ENCODE measurements at regions not wholly inside any gene's neighbourhood (a gene's known extent, or its start where the extent isn't known, plus 50 kb on each side); places are given as distances from the start of the nearest gene placed in this dataset.

GRCh38 chr12:24630446-24630845, 318.5 kb downstream of the BCAT1 start:
- Histone ChIP-seq H4K20me1 (ENCODE audit: insufficient read depth) (no peaks in the 10 kb centered on the region), H2AFZ (ENCODE audit: low read depth, low read length, poor library complexity, severe bottlenecking) (no peak overlapping the region), H3K9me2 (ENCODE audit: insufficient read depth) (no peaks in the 10 kb centered on the region), H3K79me2 (ENCODE audit: insufficient read depth, low read length) (no peaks in the 10 kb centered on the region), H3K27me3 (ENCODE audit: insufficient read depth, low read length) (no peaks in the 10 kb centered on the region), H3K27ac (ENCODE audit: low read depth, low read length) (no peak overlapping the region), H3K4me1 (ENCODE audit: control insufficient read depth in 1 of 2, insufficient read depth in 2 of 2, low read length in 2 of 2) (no peaks in the 10 kb centered on the region), H3K36me3 (ENCODE audit: control insufficient read depth in 1 of 2, insufficient read depth in 2 of 2, low read length in 2 of 2) (no peaks in the 10 kb centered on the region), H3K4me2 (ENCODE audit: low read length) (no peak overlapping the region), H3K9ac (ENCODE audit: low read length) (no peak overlapping the region), H3K9me3 (ENCODE audit: control insufficient read depth in 1 of 2, insufficient read depth in 1 of 2, low read depth in 1 of 2, low read length in 2 of 2) (peaks cover 3 to 21% of the 10 kb centered on the region in 2 experiments; a peak in 3 of 4 replicates), H3K4me3 (replicated peaks in 1 of 2; ENCODE audit: low read depth in 1 of 2, low read length in 2 of 2) (no peak overlapping the region)
- ChIA-PET POLR2A (no interaction called here), RAD21 (ENCODE audit: low non-redundant PET in 1 of 2, low total read pairs in 2 of 2, uncharacterized antibody in 2 of 2, unreplicated experiment in 2 of 2) (no interaction called here), CTCF (no interaction called here)
- intact Hi-C loops (cut with micrococcal nuclease) = no loop called here
- ATAC-seq (no peak), DNase-seq (ENCODE audit: low read depth, low spot score) (no peak)
- TF ChIP-seq SRF (IDR thresholded peaks at IDR 0.05; ENCODE audit: low read depth) (no peak), ZBTB33 (IDR thresholded peaks at IDR 0.05; ENCODE audit: extremely low read depth, insufficient replicate concordance, low read length) (no peak), ZFX (IDR thresholded peaks at IDR 0.05) (no peak), JUND (IDR thresholded peaks at IDR 0.05) (no peak), FOSL1 (IDR thresholded peaks at IDR 0.05; ENCODE audit: low read depth) (no peak), CEBPB (IDR thresholded peaks at IDR 0.05; ENCODE audit: low read depth) (no peak), EGR1 (IDR thresholded peaks at IDR 0.05; ENCODE audit: low read depth) (no peak), ZNF274 (IDR thresholded peaks at IDR 0.05; ENCODE audit: low read depth, low read length) (no peak), SIN3A (IDR thresholded peaks at IDR 0.05; ENCODE audit: low read depth) (no peak), CTCF (IDR thresholded peaks at IDR 0.05 in 2 of 3, conservative IDR thresholded peaks at IDR 0.05 in 1 of 3; ENCODE audit: borderline replicate concordance in 1 of 3, insufficient read depth in 1 of 3, low read depth in 2 of 3, low read length in 2 of 3) (no peak), ELF1 (IDR thresholded peaks at IDR 0.05; ENCODE audit: borderline replicate concordance, low read depth) (no peak), ATF3 (IDR thresholded peaks at IDR 0.05) (no peak), EZH2phosphoT487 (IDR thresholded peaks at IDR 0.05; ENCODE audit: borderline replicate concordance) (no peak), TCF7L2 (IDR thresholded peaks at IDR 0.05; ENCODE audit: borderline replicate concordance, extremely low read depth, insufficient read depth, insufficient read length) (no peak)
- BruUV-seq (replicated peaks) = no TSS peak

Measured in HCT116 (cell line).